GM21576 (cell line): ENCODE measurements at regions not wholly inside any gene's neighbourhood (a gene's known extent, or its start where the extent isn't known, plus 50 kb on each side); places are given as distances from the start of the nearest gene placed in this dataset.
"Not testable (repeated sequence)": the region's sequence is repeated elsewhere in the genome, so short reads cannot be mapped to it uniquely, and the experiment has no call there.

ENCODE experiments used
- ATAC-seq: cut with Tn5 transposase; IDR thresholded peaks from one replicate; pipeline ENCODE4 v1.9.1; 2021; ENCODE audit warnings: mild to moderate bottlenecking, moderate library complexity; ENCODE audit not compliant: unreplicated experiment

DNA sequence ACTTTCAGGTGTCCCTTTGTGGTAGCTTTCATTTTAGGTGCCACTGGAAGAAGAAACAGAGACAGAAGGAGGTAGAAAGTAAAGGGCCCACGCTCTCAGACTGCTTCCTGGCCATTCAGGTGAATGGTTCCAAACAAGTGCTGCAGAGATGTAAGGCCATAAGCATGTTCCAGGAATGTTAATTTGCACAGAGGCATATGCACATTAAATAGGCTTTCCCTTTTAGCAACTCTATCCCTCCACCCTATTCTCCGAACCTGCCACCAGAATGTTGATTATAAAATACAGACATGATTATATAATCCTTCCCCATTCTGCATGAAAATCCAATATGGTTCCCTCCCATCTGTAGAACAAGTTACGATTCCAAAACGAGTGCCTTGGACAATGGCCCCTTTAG, 297.2 kb downstream of the C6orf118 start:
- no peak for ATAC-seq

DNA sequence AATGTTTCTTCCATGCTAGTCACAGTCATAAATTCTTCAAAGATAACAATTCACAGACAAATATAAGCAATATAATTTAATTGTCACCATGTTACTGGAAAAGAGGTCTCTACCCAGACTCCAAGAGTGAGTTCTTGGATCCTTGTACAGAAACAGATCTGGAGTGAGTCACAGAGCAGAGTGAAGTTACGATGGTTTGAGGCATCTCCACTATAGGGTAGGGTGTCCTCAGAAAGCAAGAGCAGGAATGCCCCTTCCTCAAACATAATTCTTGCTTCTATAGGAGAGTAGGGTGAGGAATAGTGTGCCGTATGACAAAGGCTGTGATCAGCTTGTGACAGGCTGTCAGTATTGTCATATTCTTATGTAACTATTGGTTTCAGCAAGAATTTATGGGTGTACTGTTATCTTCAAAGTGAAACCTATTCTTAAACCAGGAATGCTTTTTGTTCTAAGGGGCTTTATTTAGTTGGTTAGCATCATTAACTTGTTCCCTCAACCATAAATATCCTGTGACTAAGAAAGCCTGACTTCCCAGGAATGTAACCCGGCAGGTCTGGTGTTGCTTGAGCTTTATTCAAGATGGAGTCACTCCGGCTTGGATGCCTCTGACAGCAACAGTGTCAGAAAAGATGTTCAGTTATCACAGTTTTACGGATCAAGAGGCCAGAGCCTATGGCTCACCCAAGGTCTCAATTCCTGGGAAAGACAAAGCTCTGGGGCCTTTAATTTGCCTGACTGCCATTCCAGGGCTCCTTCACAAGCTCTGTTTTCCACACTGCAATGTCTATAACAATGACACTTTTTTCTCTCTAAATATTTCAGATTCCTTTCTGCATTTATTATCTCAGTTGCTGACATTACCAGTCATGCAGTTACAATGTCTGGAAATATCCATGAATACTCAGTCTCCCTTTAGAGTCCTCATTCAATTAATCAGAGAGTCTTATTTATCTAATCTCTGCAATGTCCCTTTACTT, 298.6 kb downstream of the C6orf118 start:
- ATAC-seq = no peak

DNA sequence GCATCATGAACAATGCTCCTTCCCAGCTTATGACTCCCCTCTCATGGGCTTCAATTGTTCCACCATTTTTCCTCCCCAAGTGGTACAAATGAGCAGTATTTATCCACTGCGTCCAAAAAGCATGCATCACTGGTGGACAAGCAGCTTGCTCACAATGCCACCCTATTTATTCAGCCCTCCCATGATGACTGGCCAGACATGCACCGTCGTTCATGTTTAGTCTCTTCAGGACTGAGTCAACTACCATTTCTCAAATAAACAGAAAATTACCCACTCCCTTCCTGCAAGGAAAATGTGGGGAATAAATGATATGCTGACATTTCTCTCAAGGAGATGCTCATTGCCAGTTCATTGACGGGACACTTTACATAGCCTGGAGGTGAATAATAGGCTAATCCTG, 300.4 kb downstream of the C6orf118 start:
- ATAC-seq = no peak

DNA sequence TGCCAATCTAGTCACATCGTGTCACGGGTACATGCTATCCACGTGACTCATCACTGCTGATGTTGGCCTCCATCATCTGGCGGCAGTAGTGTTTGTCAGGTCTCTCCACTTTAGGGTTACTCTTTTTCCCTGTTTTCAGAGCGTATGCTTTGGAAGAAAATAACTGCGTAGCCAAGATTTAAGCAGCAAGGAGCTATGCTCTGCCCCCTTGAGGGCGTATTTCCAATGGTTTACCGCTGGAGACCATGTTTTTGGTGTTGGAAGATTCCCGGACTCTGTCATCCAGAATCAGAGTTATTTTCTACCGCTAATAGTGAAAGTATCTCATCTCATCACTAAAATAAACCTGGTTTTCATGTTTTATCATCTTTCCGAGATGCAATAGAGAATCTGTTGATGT, 306.5 kb downstream of the C6orf118 start:
- ATAC-seq = no peak

DNA sequence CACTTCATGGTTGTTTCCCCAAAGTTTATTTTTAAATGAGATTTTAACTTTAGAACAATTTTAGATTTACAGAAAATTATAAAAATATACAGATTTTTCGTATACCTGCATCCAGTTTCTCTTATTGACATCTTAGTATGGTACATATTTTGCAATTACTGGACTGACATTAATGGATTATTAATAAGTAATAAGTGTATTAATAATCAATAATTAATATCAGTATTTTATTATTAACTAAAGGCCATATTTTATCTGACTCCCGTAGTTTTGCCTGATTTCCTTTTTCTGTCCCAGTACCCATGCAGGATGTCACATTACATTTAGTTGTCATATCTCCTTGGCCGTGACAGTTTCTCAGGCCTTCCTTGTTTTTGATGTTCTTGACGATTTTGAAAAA, 307.0 kb downstream of the C6orf118 start:
- no peak for ATAC-seq

DNA sequence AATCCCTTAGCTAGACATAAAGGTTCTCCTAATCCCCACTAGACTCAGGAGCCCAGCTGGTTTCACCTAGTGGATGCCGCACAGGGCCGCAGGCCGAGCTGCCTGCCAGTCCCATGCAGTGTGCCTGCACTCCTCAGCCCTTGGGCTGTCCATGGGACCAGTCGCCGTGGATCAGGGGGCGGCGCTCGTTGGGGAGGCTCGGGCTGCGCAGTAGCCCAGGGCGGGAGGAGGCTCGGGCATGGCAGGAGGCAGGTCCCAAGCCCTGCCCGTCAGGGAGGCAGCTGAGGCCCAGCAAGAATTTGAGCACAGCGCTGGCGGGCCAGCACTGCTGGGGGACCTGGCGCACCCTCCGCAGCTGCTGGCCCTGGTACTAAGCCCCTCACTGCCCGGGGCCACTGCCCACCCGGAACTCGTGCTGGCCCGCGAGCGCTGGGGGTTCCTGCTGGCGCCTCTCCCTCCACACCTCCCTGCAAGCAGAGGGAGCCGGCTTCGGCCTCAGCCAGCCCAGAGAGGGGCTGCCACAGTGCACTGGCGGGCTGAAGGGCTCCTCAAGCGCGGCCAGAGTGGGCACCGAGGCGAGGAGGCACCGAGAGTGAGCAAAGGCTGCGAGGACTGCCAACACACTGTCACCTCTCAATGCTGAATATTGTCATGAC, 307.8 kb downstream of the C6orf118 start:
- ATAC-seq = no peak

DNA sequence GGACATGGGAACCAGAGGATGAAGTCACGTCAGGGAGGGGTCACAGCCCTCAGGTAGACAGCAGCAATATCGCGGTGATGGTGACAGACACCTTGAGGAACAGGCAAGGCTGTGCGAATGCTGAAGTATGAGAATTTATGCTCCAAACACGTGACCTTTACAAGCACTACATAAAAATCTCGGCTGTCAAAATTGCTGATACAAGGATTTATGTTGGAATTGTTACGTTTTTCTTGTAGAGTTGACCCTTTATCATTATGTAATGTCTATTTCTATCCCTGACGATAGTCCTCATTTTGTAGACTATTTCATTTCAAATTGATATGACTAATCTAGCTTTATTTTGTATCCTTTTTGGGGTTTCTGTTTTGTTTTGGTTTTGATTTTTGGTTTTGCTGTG, 311.1 kb downstream of the C6orf118 start:
- ATAC-seq = no peak

DNA sequence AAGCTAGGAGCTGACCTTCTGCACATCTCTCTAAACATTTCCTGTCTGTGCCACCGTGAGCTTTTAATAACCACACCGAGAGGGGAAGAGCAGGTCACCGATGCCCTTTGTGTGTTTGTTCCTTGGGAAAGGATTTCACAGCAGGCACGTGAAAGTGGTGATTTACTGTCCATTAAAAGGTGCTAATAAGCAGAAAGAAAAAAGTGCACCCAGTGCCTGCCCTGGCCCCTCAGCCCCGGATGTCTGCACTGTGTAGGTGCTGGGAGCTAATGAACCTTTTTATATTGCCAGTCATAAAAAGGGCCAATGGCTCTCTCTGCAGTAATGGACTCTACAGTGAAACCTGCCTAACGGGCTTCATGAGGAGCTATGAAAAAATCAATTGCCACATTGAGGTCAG, 312.6 kb downstream of the C6orf118 start:
- no peak for ATAC-seq

DNA sequence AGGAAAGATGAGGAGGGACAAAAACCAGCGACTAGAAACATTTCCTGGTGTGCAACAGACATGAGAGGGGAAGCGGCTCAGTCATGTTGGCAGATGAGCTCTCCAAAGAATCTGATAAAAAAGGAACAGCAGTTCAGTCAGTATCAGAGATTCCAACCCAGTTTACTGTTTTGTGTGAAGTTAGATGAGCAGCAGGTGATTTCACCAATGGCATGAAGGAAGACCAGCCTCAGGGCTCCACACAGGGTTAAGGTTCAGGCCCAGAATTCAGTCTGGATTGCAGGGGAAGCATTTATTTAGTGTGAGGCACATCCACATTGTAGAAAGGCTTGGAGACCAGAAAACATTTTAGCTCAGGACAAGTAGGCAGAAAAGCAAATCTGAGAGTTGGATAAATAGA, 317.8 kb downstream of the C6orf118 start:
- no peak for ATAC-seq

DNA sequence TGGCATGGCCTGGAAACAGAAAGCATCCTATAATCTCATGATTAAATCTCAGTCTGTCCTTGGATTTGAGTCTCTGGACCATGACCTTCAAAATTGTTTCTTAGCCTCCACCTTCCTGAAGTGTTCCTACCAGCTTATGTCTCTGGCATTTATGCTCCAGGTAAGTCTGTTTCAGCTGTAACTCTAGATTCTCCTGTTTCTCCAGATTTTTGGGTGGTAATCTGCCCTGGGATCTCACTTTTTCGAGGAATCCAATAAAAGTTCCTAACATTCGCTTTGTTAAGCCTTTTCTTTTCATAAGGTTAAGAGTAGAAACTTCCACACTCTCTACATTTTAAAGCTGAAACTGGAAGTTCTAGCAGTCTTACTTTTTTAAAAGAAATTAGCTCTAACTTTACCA, 318.5 kb downstream of the C6orf118 start:
- ATAC-seq = no peak

DNA sequence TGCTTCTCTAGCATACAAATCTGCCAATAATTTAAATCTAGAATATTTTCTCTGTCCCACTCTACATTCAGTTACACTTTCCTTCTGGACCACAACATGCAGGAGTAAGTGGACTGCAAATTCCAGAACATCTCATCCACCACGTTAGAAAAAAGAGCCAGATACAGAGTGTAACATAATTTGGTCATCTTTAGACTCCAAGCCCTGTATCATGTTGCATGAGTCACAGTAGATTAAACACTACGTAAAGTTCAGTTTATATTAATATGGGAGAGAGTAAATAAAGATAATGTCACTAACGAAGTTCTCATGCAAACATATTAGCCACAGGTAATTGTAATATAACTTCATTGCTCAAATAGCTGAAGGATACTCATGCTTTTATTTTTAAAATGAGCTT, 327.0 kb downstream of the C6orf118 start:
- no peak for ATAC-seq

DNA sequence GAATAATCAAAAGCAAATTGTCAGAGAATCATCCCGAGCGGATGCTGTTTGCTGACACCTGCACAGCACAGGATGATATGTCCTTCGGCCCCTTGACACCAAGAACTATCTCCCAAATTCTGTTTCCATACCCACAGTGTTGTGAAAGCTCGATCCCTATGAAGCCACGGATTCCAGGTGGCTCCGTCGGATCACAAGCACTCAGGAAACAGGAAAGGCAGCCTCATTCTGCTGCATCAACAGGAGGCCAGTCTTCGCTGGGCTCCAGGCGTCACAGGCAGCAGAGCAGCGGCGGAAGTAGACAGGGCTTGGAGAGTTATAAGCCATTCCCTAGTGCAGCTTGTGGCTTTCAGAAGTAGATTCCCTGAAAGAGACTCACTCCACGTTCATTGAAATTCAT, 342.3 kb downstream of the C6orf118 start:
- no peak for ATAC-seq

DNA sequence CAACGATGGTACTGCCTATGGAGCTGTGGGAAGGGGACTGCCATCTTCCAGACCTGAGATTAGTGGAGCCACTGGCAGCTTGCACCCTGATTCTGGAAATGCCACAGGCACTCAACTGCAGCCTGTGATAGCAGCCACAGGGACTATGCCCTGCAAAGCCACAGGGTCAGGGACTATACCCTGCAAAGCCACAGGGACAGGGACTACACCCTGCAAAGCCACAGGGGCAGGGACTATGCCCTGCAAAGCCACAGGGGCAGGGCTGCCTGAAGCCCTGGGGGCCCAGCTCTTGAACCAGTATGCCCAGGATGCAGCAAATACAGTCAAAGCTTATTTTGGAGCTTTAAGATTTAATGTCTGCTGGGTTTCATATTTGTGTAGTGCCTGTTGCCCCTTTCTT, 346.6 kb downstream of the C6orf118 start:
- ATAC-seq = no peak

DNA sequence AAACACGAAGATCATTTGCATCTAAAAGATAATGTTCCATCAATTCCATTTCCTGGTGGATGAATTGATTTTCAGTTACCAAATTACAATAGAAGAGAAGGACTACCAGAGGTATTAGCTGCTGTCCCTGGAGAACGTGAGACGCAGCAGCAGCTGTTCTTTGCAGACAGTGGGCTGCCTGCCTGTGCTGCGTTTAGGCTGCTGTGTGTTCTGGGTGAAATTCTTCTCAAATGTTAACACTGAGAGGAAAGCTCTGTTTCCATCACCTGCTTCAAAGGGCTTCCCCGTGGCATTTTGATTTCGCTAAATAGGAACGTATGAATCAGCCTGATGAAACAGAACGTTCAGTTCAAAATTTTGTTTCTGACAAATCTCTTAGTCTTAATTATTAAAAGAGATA, 362.2 kb downstream of the C6orf118 start:
- no peak for ATAC-seq

DNA sequence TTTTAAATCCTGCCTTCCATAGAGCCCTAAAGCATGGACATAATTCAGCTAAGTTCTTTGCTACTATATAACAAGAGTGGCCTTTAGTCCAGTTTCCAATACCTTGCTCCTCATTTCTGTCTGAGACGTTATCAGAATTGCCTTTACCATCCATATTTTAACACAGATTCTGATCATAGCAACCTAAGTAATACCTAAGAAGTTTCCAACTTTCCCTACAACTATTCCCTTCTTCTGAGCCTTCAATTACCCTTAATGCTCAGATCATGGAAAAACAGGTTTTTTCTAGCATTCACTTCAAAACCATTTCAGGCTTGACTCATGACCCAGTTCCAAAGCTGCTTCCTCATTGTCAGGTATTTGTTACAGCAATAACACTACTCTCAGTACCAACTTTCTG, 367.1 kb downstream of the C6orf118 start:
- no peak for ATAC-seq

DNA sequence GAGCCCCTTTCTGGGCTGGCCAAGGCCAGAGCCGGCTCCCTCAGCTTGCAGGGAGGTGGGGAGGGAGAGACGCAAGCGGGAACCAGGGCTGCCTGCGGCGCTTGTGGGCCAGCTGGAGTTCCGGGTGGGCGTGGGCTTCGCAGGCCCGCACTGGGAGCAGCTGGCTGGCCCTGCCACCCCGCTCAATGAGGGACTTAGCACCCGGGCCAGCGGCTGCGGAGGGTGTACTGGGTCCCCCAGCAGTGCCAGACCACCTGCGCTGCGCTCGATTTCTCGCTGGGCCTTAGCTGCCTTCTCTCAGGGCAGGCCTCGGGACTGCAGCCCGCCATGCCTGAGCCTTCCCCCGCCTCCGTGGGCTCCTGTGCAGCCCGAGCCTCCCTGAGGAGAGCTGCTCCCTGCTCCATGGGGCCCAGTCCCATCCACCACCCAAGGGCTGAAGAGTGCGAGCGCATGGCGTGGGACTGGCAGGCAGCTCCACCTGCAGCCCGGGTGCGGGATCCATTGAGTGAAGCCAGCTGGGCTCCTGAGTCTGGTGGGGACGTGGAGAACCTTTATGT, 376.1 kb downstream of the C6orf118 start:
- not testable (repeated sequence) for ATAC-seq

DNA sequence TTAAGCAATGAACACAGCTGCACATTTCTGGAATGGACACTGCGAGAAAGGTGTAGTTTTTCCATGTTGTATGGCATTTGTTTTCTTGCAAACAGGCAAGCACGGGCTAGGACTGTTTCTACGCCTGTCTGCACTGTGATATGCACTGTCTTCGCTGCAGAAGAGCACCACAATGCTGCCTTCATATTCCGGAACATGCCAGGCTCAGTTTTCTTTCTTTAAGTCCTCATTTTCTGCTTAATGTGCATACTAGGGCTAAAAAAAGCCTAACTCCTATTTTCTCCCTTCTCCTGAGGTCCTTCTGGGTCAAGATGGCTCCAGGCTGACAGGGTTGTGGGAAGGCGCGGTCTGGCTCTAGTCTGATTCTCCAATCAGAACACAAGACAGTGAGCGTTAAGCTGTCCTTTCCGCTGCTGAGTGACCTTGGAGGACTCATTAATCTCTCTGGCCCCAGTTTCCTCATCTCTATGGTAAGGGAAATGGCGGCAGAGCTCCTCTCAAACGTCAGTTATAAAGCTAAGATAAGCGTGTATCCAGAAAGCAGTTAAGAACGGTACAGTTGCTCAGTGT, 379.9 kb downstream of the C6orf118 start:
- ATAC-seq = no peak

DNA sequence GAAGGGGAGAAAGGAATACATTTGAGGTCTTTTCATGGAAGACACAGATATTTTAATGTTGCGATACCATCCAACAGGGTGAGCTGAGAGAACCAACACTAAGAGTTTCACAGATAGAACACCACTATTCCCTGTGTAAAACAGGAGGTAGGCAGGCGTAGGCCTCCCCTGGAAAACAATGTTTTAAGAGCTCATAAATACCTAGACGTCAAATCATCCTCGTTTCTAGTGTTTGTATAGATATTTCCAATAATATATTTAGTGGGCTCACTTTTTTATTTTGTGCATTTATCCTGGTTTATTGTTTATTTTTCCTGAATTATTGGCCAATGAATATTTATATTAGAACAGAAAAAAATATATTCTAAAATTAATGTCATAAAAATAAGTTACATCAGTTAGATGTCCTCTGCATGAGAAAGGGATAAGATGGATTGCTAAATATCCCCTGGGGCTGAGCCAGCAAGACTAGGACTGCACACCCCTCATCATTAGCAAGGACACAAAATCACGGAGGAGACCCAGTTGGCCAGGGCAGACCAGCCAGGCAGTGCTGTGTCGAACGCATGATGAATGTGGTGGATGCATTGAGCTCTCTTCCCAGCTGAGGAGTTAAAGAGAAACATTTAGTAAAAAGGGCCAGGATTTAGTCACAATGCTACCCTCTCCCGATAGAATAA, 380.5 kb downstream of the C6orf118 start:
- no peak for ATAC-seq

DNA sequence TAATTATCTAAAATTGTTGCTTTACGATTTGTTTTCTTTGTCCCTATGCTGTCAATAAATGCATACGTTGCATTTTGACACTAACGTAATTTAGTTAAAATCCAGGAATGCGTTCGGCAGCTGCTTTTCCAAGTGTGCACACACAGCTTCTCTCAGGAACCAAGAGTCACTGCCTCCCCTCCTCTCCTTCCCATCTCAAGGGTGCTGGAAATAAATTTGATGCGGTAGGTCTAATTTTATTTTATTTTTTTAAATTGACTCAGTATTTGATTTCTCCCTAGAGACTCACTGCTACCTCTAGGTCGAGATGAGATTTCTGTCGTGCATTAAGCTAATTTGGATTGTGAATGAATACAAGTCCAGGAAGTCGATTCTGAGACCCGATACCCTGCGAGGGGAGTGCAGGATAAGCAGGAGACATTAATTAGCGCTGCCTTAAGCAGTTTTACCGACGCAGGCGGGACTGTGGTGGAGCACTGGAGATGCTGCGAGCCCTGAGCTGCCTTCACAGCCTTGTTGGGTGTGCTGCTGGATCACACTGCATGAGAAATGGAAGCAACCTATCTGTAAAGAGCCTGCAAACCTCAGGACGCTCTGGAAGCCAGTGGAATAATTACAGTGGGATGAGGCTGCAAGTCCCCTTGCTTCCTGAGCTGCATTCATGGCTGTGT, 381.2 kb downstream of the C6orf118 start:
- ATAC-seq = no peak

DNA sequence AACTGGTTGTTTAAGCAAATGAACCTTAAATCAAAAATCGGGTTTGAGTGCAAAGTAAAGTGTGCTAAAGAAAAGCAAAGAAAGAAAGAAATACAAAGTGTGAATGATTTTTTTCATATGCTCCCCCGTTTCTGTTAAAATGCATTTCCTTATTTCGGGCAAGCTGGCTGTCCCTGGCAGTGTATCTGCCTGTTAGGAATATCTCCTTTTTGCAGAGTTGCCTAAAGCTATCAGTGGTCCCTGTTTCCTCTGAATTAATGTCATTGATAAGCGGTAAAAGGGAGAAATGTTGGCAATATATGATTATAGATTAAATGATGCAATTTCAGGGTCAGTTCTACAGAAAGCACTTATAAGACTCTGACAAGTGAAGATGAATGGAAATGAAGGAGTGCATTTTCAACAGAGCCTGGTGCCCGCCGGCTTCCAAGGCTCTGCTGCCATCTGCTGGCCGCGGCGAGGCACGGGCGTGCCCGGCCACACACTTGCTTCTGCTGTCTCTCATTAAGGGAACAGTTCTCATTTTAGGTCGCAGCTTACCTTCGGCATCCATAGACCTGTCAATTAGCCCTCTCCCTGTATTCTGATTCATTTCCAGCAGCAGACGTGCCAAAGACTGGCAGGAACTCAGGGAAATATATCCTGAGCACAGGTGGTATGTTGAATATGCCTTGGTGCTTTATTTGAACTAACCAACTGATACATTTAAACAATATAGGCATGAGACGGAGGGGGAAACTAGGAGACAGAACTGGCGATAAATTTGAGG, 381.9 kb downstream of the C6orf118 start:
- ATAC-seq = peak; percentile 91
